Loucy (cell line): ENCODE measurements at regions not wholly inside any gene's neighbourhood (a gene's known extent, or its start where the extent isn't known, plus 50 kb on each side); places are given as distances from the start of the nearest gene placed in this dataset.

Experiments
- CTCF ChIP-seq: fragments of 200-600 bp; sonication (generic); conservative IDR thresholded peaks from 2 replicates; pipeline ENCODE4 v1.5.1; 2014; ENCODE audit warnings: mild to moderate bottlenecking, antibody characterized with exemption, low read length
- EZH2phosphoT487 ChIP-seq: fragments of 200-600 bp; IDR thresholded peaks from 2 replicates; pipeline ENCODE4 v1.6.1; 2018; ENCODE audit warnings: antibody characterized with exemption, mild to moderate bottlenecking, moderate library complexity, borderline replicate concordance

- TF ChIP-seq CTCF (no peak), EZH2phosphoT487 (no peak)
These were observed 245.6 kb upstream of the TCF4 start for GRCh38 chr18:55833543-55833942.
